GM12891 (cell line): ENCODE measurements at regions not wholly inside any gene's neighbourhood (a gene's known extent, or its start where the extent isn't known, plus 50 kb on each side); places are given as distances from the start of the nearest gene placed in this dataset.

Experiments used
- POLR2A ChIP-seq: IDR thresholded peaks from 2 replicates; pipeline ENCODE4 v1.6.1; 2011; ENCODE audit warnings: low read depth, low read length, control low read depth
- POU2F2 ChIP-seq: IDR thresholded peaks from 2 replicates; pipeline ENCODE4 v1.6.1; 2011; ENCODE audit warnings: low read depth, mild to moderate bottlenecking, control low read depth, low read length, moderate library complexity
- TAF1 ChIP-seq: IDR thresholded peaks from 2 replicates; pipeline ENCODE4 v1.6.1; 2011; ENCODE audit warnings: low read depth, low read length, control low read depth

DNA sequence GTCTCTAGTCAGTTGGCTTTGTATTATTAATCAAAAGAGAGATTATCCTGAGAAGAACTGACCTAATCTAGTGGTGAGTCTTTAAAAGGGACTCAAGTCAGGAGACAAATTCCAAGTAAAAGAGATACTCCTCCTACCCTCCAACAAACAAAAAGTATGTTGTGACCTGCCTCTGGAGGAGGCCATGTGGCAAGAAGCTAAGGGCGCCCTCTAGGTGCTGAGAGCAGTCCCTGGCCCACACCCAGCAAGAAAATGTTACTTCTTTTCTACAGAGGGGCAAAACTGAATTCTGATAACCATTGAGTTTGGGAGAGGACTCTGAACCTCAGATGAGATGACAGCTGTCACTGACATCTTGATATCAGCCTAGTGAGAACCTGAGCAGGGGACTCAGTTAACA, 953.6 kb upstream of the AGA start:
- TF ChIP-seq POLR2A (no peak), TAF1 (no peak), POU2F2 (no peak)
